ENCODE measurements at regions not wholly inside any gene's neighbourhood (a gene's known extent, or its start where the extent isn't known, plus 50 kb on each side); places are given as distances from the start of the nearest gene placed in this dataset.
"Not testable (repeated sequence)": the region's sequence is repeated elsewhere in the genome, so short reads cannot be mapped to it uniquely, and the experiment has no call there.

GRCh38 chr6:81594501-81594900 lies 158.0 kb downstream of the TENT5A start:
- Histone ChIP-seq H3K4me3 (no peak overlapping the region), H3K36me3 (no peaks in the 10 kb centered on the region), H3K27me3 (no peaks in the 10 kb centered on the region), H3K27ac (replicated peaks in 1 of 4) (no peak overlapping the region), H3K9me3 (no peaks in the 10 kb centered on the region), H3K4me1 (no peaks in the 10 kb centered on the region)
- WGBS, result 78% methylated on average over 2 of the region's 2 CpGs
- DNase-seq (ENCODE audit: extremely low spot score), result no peak
- intact Hi-C loops (cut with DNase I), result no loop called here
- TF ChIP-seq POLR2AphosphoS5 (IDR thresholded peaks at IDR 0.05) (no peak), EP300 (IDR thresholded peaks at IDR 0.05) (no peak), POLR2A (IDR thresholded peaks at IDR 0.05; ENCODE audit: low read depth) (no peak), CTCF (IDR thresholded peaks at IDR 0.05) (no peak)

DNA sequence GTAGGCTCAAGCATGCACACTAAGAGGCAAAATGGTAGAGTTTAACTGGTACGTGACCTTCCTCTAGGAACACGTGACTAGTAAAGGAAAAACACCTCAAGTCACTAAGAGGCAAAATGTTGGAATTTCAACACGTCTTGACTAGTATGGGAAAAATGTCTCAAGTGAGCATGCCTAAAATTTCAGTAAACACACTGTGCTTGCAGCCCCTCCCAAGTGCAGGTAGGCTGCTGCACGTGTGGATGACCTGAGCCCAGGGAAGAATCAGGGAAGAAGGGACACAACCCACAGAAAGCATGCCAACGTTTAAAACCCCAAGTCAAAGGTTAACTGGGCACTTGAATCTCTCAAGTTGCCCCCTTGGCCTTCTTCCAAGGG lies 162.2 kb downstream of the TENT5A start:
- DNase-seq (ENCODE audit: extremely low spot score), result no peak
- intact Hi-C loops (cut with DNase I), result no loop called here
- H3K27me3 ChIP-seq, result no peaks in the 10 kb centered on the region
- H3K36me3 ChIP-seq, result no peaks in the 10 kb centered on the region
- H3K4me3 ChIP-seq, result no peak overlapping the region
- no peak overlapping the region for H3K27ac ChIP-seq (replicated peaks in 1 of 4)
- no peaks in the 10 kb centered on the region for H3K4me1 ChIP-seq
- WGBS, result 75% methylated on average over 5 of the region's 5 CpGs
- TF ChIP-seq POLR2AphosphoS5 (IDR thresholded peaks at IDR 0.05) (no peak), EP300 (IDR thresholded peaks at IDR 0.05) (no peak)
- H3K9me3 ChIP-seq, result no peaks in the 10 kb centered on the region

- Histone ChIP-seq H3K36me3 (no peaks in the 10 kb centered on the region), H3K9me3 (no peaks in the 10 kb centered on the region), H3K27ac (replicated peaks in 1 of 4) (no peak overlapping the region), H3K27me3 (no peaks in the 10 kb centered on the region), H3K4me1 (no peaks in the 10 kb centered on the region), H3K4me3 (no peak overlapping the region)
- TF ChIP-seq EP300 (IDR thresholded peaks at IDR 0.05) (no peak), CTCF (IDR thresholded peaks at IDR 0.05) (no peak), POLR2AphosphoS5 (IDR thresholded peaks at IDR 0.05) (no peak), POLR2A (IDR thresholded peaks at IDR 0.05; ENCODE audit: low read depth) (no peak)
- 73% methylated on average over 5 of the region's 5 CpGs for WGBS
- intact Hi-C loops (cut with DNase I), result no loop called here
- no peak for DNase-seq (ENCODE audit: extremely low spot score)
Measured at GRCh38 chr6:81589465-81590313, 162.8 kb downstream of the TENT5A start.

GRCh38 chr6:81585686-81586085 lies 166.8 kb downstream of the TENT5A start:
- H3K9me3 ChIP-seq; intact Hi-C loops (cut with DNase I): not testable (repeated sequence)
- no CpG with 5 or more reads among the region's 1 CpG for WGBS

GRCh38 chr6:81584156-81584555 lies 168.3 kb downstream of the TENT5A start:
- H3K27ac ChIP-seq (replicated peaks in 1 of 4); H3K36me3 ChIP-seq; H3K4me3 ChIP-seq; DNase-seq (ENCODE audit: extremely low spot score); intact Hi-C loops (cut with DNase I); H3K27me3 ChIP-seq; H3K4me1 ChIP-seq; H3K9me3 ChIP-seq: not testable (repeated sequence)
- WGBS, result 75% methylated on average over 2 of the region's 2 CpGs

More at GRCh38 chr6:81585686-81586085, 166.8 kb downstream of the TENT5A start:
- not testable (repeated sequence) for DNase-seq (ENCODE audit: extremely low spot score); H3K4me1 ChIP-seq; H3K27ac ChIP-seq (replicated peaks in 1 of 4); H3K27me3 ChIP-seq; H3K4me3 ChIP-seq; H3K36me3 ChIP-seq

DNA sequence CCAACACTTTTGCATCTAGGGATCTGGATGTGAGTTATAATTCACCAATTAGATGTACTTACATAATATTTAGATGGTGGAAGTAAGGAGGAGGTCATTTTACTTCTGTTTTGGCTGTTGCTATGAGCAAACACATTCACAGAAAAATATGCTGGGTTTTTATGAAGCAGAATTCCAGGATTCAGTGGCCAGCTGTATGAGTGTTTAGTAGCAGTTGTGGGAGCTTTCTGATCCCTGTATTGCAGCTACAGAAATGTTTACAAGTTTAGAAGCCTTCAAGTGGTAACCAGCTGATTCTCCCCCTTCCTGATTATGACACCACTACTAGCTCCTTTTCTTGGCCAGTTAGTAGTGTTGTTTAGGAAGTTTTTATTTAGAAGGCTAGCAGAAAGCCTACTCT lies 177.0 kb downstream of the TENT5A start:
- H3K4me1 ChIP-seq, result peaks cover 0 to 3% (median 0%) of the 10 kb centered on the region in 4 donors
- H3K4me3 ChIP-seq, result no peak overlapping the region
- H3K27me3 ChIP-seq, result no peaks in the 10 kb centered on the region
- no peak for DNase-seq (ENCODE audit: extremely low spot score)
- intact Hi-C loops (cut with DNase I), result no loop called here
- no peaks in the 10 kb centered on the region for H3K9me3 ChIP-seq
- H3K27ac ChIP-seq (replicated peaks in 1 of 4), result no peak overlapping the region
- TF ChIP-seq POLR2AphosphoS5 (IDR thresholded peaks at IDR 0.05) (no peak), CTCF (IDR thresholded peaks at IDR 0.05) (no peak)
- H3K36me3 ChIP-seq, result no peaks in the 10 kb centered on the region

All from esophagus muscularis mucosa (tissue), 4 donors.